ENCODE measurements at regions not wholly inside any gene's neighbourhood (a gene's known extent, or its start where the extent isn't known, plus 50 kb on each side); places are given as distances from the start of the nearest gene placed in this dataset.

- TF ChIP-seq REST (IDR thresholded peaks at IDR 0.05; ENCODE audit: low read depth, low read length) (no peak), POLR2AphosphoS5 (IDR thresholded peaks at IDR 0.05; ENCODE audit: low read depth, low read length) (no peak), MXI1 (IDR thresholded peaks at IDR 0.05; ENCODE audit: low read depth, low read length) (no peak), CTCF (IDR thresholded peaks at IDR 0.05) (no peak), ZBTB33 (IDR thresholded peaks at IDR 0.05; ENCODE audit: borderline replicate concordance, low read depth) (no peak), RCOR1 (IDR thresholded peaks at IDR 0.05; ENCODE audit: low read length) (no peak), PBX3 (IDR thresholded peaks at IDR 0.05) (no peak), YY1 (IDR thresholded peaks at IDR 0.05; ENCODE audit: low read depth) (no peak), EZH2phosphoT487 (IDR thresholded peaks at IDR 0.05; ENCODE audit: borderline replicate concordance, low read depth) (no peak)
These were observed 955.5 kb upstream of the PRKX start (continued) for GRCh38 chrX:4668802-4669536.

- H3K9me3 ChIP-seq: no peaks in the 10 kb centered on the region
These were observed 949.6 kb upstream of the PRKX start for GRCh38 chrX:4663085-4663484.

More at GRCh38 chrX:4663085-4663484, 949.6 kb upstream of the PRKX start:
- Histone ChIP-seq H3K27me3 (ENCODE audit: insufficient read depth) (no peaks in the 10 kb centered on the region), H3K4me3 (ENCODE audit: low read depth in 2 of 2, low read length in 1 of 2) (no peak overlapping the region), H3K4me2 (no peak overlapping the region), H3K36me3 (replicated peaks in 1 of 2; ENCODE audit: control insufficient read depth in 1 of 2, insufficient read depth in 2 of 2, low read length in 1 of 2) (no peaks in the 10 kb centered on the region), H2AFZ (ENCODE audit: low read depth) (no peak overlapping the region), H3K79me2 (ENCODE audit: insufficient read depth) (no peaks in the 10 kb centered on the region), H4K20me1 (ENCODE audit: insufficient read depth) (no peaks in the 10 kb centered on the region), H3K4me1 (ENCODE audit: control insufficient read depth in 1 of 2, insufficient read depth in 2 of 2, low read depth in 1 of 2, low read length in 1 of 2) (no peaks in the 10 kb centered on the region), H3K9me2 (no peaks in the 10 kb centered on the region), H3K9ac (no peak overlapping the region), H3F3A (replicated peaks; ENCODE audit: insufficient read depth) (no peaks in the 10 kb centered on the region), H3K27ac (ENCODE audit: low read depth in 2 of 2, low read length in 1 of 2) (no peak overlapping the region)
- ChIA-PET CTCF (no interaction called here), POLR2A (no interaction called here)
- no peak for DNase-seq
- 6% methylated on average over 3 of the region's 3 CpGs for WGBS (ENCODE audit: low lambda C conversion rate)
- no peak for TF ChIP-seq USF2 (IDR thresholded peaks at IDR 0.05; ENCODE audit: borderline replicate concordance, low read depth, low read length)

Data from SK-N-SH (cell line).